Activated T-helper 17 cell treated with anti-CD3 and anti-CD28 coated beads, Interleukin-2, amount 50 U/mL, for 72 hours (primary cell): ENCODE measurements at regions not wholly inside any gene's neighbourhood (a gene's known extent, or its start where the extent isn't known, plus 50 kb on each side); places are given as distances from the start of the nearest gene placed in this dataset.

Experiments used
- ATAC-seq: fragments of 150-1000 bp; cut with Tn5 transposase; replicated peaks from 2 replicates; pipeline ENCODE4 v1.10.0; 2021; ENCODE audit warnings: mild to moderate bottlenecking, moderate library complexity
- H3K27ac Mint-ChIP-seq: one replicate; pipeline ENCODE4 v1.8.0; 2022; ENCODE audit warnings: mixed read lengths
- H3K27me3 Mint-ChIP-seq: one replicate; pipeline ENCODE4 v1.8.0; 2022; ENCODE audit warnings: mixed read lengths
- H3K36me3 Mint-ChIP-seq: one replicate; pipeline ENCODE4 v1.8.0; 2022; ENCODE audit warnings: low read depth, mild to moderate bottlenecking, mixed read lengths
- H3K4me1 Mint-ChIP-seq: one replicate; pipeline ENCODE4 v1.8.0; 2022; ENCODE audit warnings: mixed read lengths
- H3K4me3 Mint-ChIP-seq: one replicate; pipeline ENCODE4 v1.8.0; 2022; ENCODE audit warnings: mild to moderate bottlenecking, mixed read lengths
- H3K9me3 Mint-ChIP-seq: one replicate; pipeline ENCODE4 v1.8.0; 2022; ENCODE audit warnings: mixed read lengths

DNA sequence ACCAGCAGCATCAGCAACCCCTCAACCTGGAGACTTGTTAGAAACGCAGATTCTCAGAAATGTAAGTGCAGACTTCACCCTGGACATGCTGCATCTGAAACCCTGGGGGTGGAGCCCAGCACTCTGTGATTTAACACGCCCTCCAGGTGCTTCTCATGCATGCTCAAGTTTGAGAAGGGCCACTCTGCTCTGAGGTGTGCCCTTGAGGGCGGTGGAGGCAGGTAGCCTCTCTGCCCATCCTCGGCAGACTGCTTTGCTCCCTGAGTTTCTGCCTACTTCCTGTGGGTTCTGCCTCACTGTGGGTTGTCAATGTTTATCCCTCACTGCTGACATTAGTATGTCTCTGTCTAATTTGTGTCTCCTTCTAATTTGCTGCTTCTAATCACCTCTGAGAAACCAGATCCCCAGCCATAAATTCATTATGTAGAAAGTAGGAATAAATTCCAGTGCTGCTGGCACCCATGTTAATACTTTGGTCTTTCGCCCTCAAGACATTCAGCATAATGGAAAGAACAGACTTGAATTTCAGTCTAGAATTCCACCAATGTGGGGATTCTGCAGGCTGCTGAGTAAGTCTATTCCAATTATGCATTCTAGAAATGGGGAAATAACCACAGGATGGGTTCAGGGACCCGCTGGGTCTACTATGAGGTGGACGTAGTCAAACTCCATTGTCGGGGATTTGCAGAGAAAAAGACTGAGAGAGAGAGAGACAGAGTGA lies 51.3 kb upstream of the CYSLTR2 start:
- no peak overlapping the region for H3K4me3 Mint-ChIP-seq
- ATAC-seq = no peak
- no peaks in the 10 kb centered on the region for H3K27me3 Mint-ChIP-seq
- no peak overlapping the region for H3K27ac Mint-ChIP-seq
- no peaks in the 10 kb centered on the region for H3K36me3 Mint-ChIP-seq
- H3K4me1 Mint-ChIP-seq = no peaks in the 10 kb centered on the region
- H3K9me3 Mint-ChIP-seq = peaks cover 6% of the 10 kb centered on the region

DNA sequence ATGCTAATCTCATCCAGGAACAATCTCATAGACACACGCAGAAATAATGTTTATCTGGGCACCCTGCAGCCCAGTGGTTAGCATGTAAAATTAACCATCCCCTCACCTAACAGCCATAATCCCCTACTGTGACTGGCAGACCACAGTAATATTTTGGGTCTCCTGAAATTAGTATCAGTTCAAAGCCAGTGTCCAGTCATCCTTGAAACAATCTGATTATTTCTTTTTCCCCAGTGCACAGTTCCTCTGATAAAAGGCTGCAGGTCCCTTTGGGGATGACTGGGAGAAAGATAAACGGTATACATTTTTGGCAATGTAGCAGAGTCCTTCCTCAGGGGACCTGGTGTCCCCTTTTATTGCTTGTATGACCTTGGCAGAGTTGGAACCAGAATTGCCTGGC lies 50.4 kb upstream of the CYSLTR2 start:
- ATAC-seq = no peak
- Mint-ChIP-seq H3K4me3 (no peak overlapping the region), H3K27me3 (no peaks in the 10 kb centered on the region), H3K4me1 (no peaks in the 10 kb centered on the region), H3K36me3 (no peaks in the 10 kb centered on the region), H3K27ac (no peak overlapping the region), H3K9me3 (peaks cover 14% of the 10 kb centered on the region)
